ENCODE measurements at regions not wholly inside any gene's neighbourhood (a gene's known extent, or its start where the extent isn't known, plus 50 kb on each side); places are given as distances from the start of the nearest gene placed in this dataset.
"Not testable (repeated sequence)": the region's sequence is repeated elsewhere in the genome, so short reads cannot be mapped to it uniquely, and the experiment has no call there.

- not testable (repeated sequence) for H3K4me1 Mint-ChIP-seq; H3K27ac Mint-ChIP-seq; DNase-seq; H3K4me3 Mint-ChIP-seq; H3K27me3 Mint-ChIP-seq (ENCODE audit: low read depth in 3 of 3); H3K36me3 Mint-ChIP-seq; H3K9me3 Mint-ChIP-seq
Measured at GRCh38 chr15:20303248-20304171, 238.1 kb downstream of the GOLGA6L6 start.

- not testable (repeated sequence) for H3K4me3 Mint-ChIP-seq; H3K27me3 Mint-ChIP-seq (ENCODE audit: low read depth in 3 of 3); H3K9me3 Mint-ChIP-seq; H3K4me1 Mint-ChIP-seq; H3K27ac Mint-ChIP-seq; H3K36me3 Mint-ChIP-seq; DNase-seq
Measured at GRCh38 chr15:20302141-20303069, 239.2 kb downstream of the GOLGA6L6 start.

GRCh38 chr15:20301471-20302081 is 240.0 kb downstream of the GOLGA6L6 start:
- not testable (repeated sequence) for H3K36me3 Mint-ChIP-seq; H3K9me3 Mint-ChIP-seq; DNase-seq; H3K27me3 Mint-ChIP-seq (ENCODE audit: low read depth in 3 of 3); H3K4me3 Mint-ChIP-seq; H3K27ac Mint-ChIP-seq; H3K4me1 Mint-ChIP-seq

- H3K27me3 Mint-ChIP-seq (ENCODE audit: low read depth in 3 of 3); H3K4me1 Mint-ChIP-seq; H3K9me3 Mint-ChIP-seq; H3K36me3 Mint-ChIP-seq; DNase-seq; H3K27ac Mint-ChIP-seq; H3K4me3 Mint-ChIP-seq: not testable (repeated sequence)
Measured at GRCh38 chr15:20301041-20301390, 240.6 kb downstream of the GOLGA6L6 start.

GRCh38 chr15:20300351-20301040 is 241.1 kb downstream of the GOLGA6L6 start:
- not testable (repeated sequence) for H3K27me3 Mint-ChIP-seq (ENCODE audit: low read depth in 3 of 3); H3K4me3 Mint-ChIP-seq; DNase-seq; H3K4me1 Mint-ChIP-seq; H3K9me3 Mint-ChIP-seq; H3K27ac Mint-ChIP-seq; H3K36me3 Mint-ChIP-seq

GRCh38 chr15:20297603-20298123 is 243.9 kb downstream of the GOLGA6L6 start:
- H3K9me3 Mint-ChIP-seq; H3K4me3 Mint-ChIP-seq; H3K4me1 Mint-ChIP-seq; H3K27me3 Mint-ChIP-seq (ENCODE audit: low read depth in 3 of 3); H3K36me3 Mint-ChIP-seq; H3K27ac Mint-ChIP-seq; DNase-seq: not testable (repeated sequence)

- H3K27me3 Mint-ChIP-seq (ENCODE audit: low read depth in 3 of 3); H3K27ac Mint-ChIP-seq; H3K4me3 Mint-ChIP-seq; H3K36me3 Mint-ChIP-seq; DNase-seq; H3K4me1 Mint-ChIP-seq; H3K9me3 Mint-ChIP-seq: not testable (repeated sequence)
Measured at GRCh38 chr15:20296261-20296660, 245.3 kb downstream of the GOLGA6L6 start.

GRCh38 chr15:20295238-20295811 is 246.3 kb downstream of the GOLGA6L6 start:
- Mint-ChIP-seq H3K27ac (no peak overlapping the region), H3K4me1 (no peaks in the 10 kb centered on the region), H3K36me3 (no peaks in the 10 kb centered on the region), H3K9me3 (no peaks in the 10 kb centered on the region), H3K27me3 (ENCODE audit: low read depth in 3 of 3) (peaks cover 0 to 3% (median 2%) of the 10 kb centered on the region in 3 donors), H3K4me3 (peak overlapping the region in 1 of 5 donors; percentile 8)
- DNase-seq, result no peak

GRCh38 chr15:20294651-20295237 is 246.9 kb downstream of the GOLGA6L6 start:
- H3K36me3 Mint-ChIP-seq, result no peaks in the 10 kb centered on the region
- H3K27ac Mint-ChIP-seq, result no peak overlapping the region
- peak in 1 of 3 donors; percentile 24 for DNase-seq
- H3K27me3 Mint-ChIP-seq (ENCODE audit: low read depth in 3 of 3), result peaks cover 0 to 3% (median 0%) of the 10 kb centered on the region in 3 donors
- H3K9me3 Mint-ChIP-seq, result no peaks in the 10 kb centered on the region
- no peaks in the 10 kb centered on the region for H3K4me1 Mint-ChIP-seq
- H3K4me3 Mint-ChIP-seq, result no peak overlapping the region

- not testable (repeated sequence) for H3K27me3 Mint-ChIP-seq (ENCODE audit: low read depth in 3 of 3); H3K9me3 Mint-ChIP-seq; H3K4me1 Mint-ChIP-seq; DNase-seq; H3K36me3 Mint-ChIP-seq; H3K27ac Mint-ChIP-seq; H3K4me3 Mint-ChIP-seq
Measured at GRCh38 chr15:20292422-20293005, 249.1 kb downstream of the GOLGA6L6 start.

GRCh38 chr15:20291616-20292015 is 250.0 kb downstream of the GOLGA6L6 start:
- H3K27ac Mint-ChIP-seq; H3K27me3 Mint-ChIP-seq (ENCODE audit: low read depth in 3 of 3): not testable (repeated sequence)

GRCh38 chr15:20290606-20291005 is 251.0 kb downstream of the GOLGA6L6 start:
- not testable (repeated sequence) for DNase-seq; H3K36me3 Mint-ChIP-seq; H3K27ac Mint-ChIP-seq; H3K9me3 Mint-ChIP-seq; H3K4me1 Mint-ChIP-seq; H3K27me3 Mint-ChIP-seq (ENCODE audit: low read depth in 3 of 3); H3K4me3 Mint-ChIP-seq

More at GRCh38 chr15:20291616-20292015, 250.0 kb downstream of the GOLGA6L6 start:
- H3K4me1 Mint-ChIP-seq, H3K36me3 Mint-ChIP-seq, H3K9me3 Mint-ChIP-seq, DNase-seq, H3K4me3 Mint-ChIP-seq: not testable (repeated sequence)

Data from immature natural killer cell (primary cell).